IMR-90 (cell line): ENCODE measurements at regions not wholly inside any gene's neighbourhood (a gene's known extent, or its start where the extent isn't known, plus 50 kb on each side); places are given as distances from the start of the nearest gene placed in this dataset.

Experiments
- ATAC-seq: fragments of 200-7000 bp; cut with Tn5 transposase; 2 replicates; pipeline ENCODE4 v1.9.1; 2020; ENCODE audit warnings: low read depth, mild to moderate bottlenecking, moderate library complexity
- BruUV-seq: library from RNA; stranded (reverse); fragments of 400-500 nt; replicated peaks from 2 replicates; lab custom pipeline; 2021; lab: Mats Ljungman, UMichigan
- CTCF ChIA-PET: fragments of 300-600 bp; formaldehyde crosslinking; extraction: SDS; loops from one replicate; lab custom pipeline; 2021; ENCODE audit warnings: antibody characterized with exemption; lab: Yijun Ruan, JAX
- POLR2A ChIA-PET: fragments of 300-600 bp; sonication (Branson Sonifier 250); formaldehyde crosslinking; loops from one replicate; lab custom pipeline; 2022; ENCODE audit warnings: antibody characterized with exemption; ENCODE audit not compliant: unreplicated experiment; lab: Charles Lee
- DNase-seq: peaks from one replicate; pipeline ENCODE4 v3.0.0; 2013
- H2AFZ ChIP-seq: replicated peaks from 2 replicates; pipeline ENCODE3; 2013; ENCODE audit warnings: low read length, mild to moderate bottlenecking; ENCODE audit not compliant: poor library complexity
- H2AK5ac ChIP-seq: 2 replicates; pipeline ENCODE4 v1.6.1; 2013; ENCODE audit warnings: low read depth, low read length, inconsistent platforms
- H2AK9ac ChIP-seq: replicated peaks from 2 replicates; pipeline ENCODE3; 2013; ENCODE audit warnings: mild to moderate bottlenecking, low read depth, low read length, moderate library complexity; ENCODE audit not compliant: poor library complexity
- H2BK120ac ChIP-seq: 2 replicates; pipeline ENCODE4 v1.6.1; 2013; ENCODE audit warnings: low read depth, low read length, inconsistent platforms
- H2BK15ac ChIP-seq: 3 replicates; pipeline ENCODE4 v1.6.1; 2013; ENCODE audit warnings: low read depth, low read length, inconsistent platforms
- H2BK20ac ChIP-seq: 2 replicates; pipeline ENCODE4 v1.6.1; 2013; ENCODE audit warnings: low read depth, mild to moderate bottlenecking, inconsistent platforms, low read length, moderate library complexity
- H2BK5ac ChIP-seq: 2 replicates; pipeline ENCODE4 v1.6.1; 2013; ENCODE audit warnings: mild to moderate bottlenecking, low read depth, low read length, inconsistent platforms; ENCODE audit not compliant: poor library complexity, severe bottlenecking
- H3K14ac ChIP-seq: replicated peaks from 2 replicates; pipeline ENCODE4 v1.6.1; 2013; ENCODE audit warnings: low read depth, low read length, inconsistent platforms
- H3K18ac ChIP-seq: 2 replicates; pipeline ENCODE4 v1.6.1; 2013; ENCODE audit warnings: low read depth, low read length, control low read depth
- H3K23ac ChIP-seq: 2 replicates; pipeline ENCODE4 v1.6.1; 2013; ENCODE audit warnings: low read depth, low read length, inconsistent platforms
- H3K27ac ChIP-seq: 2 replicates; pipeline ENCODE4 v1.5.1; 2013; ENCODE audit warnings: mild to moderate bottlenecking, control low read depth, low read length; ENCODE audit not compliant: insufficient read depth
- H3K27me3 ChIP-seq: 2 replicates; pipeline ENCODE4 v1.6.1; 2013; ENCODE audit warnings: low read length; ENCODE audit not compliant: control insufficient read depth, insufficient read depth
- H3K36me3 ChIP-seq: 2 replicates; pipeline ENCODE4 v1.6.1; 2013; ENCODE audit warnings: low read length, mixed read lengths; ENCODE audit not compliant: control insufficient read depth, insufficient read depth
- H3K4ac ChIP-seq: 2 replicates; pipeline ENCODE4 v1.6.1; 2013; ENCODE audit warnings: low read depth, low read length, inconsistent platforms
- H3K4me1 ChIP-seq: 2 replicates; pipeline ENCODE4 v1.6.1; 2013; ENCODE audit warnings: low read length, mixed read lengths; ENCODE audit not compliant: control insufficient read depth, insufficient read depth
- H3K4me2 ChIP-seq: 2 replicates; pipeline ENCODE4 v1.6.1; 2013; ENCODE audit warnings: low read depth, mild to moderate bottlenecking, control low read depth, low read length, moderate library complexity
- H3K4me3 ChIP-seq: 2 replicates; pipeline ENCODE4 v1.5.1; 2013; ENCODE audit warnings: low read depth, mild to moderate bottlenecking, control low read depth, low read length, moderate library complexity; ENCODE audit not compliant: insufficient read depth
- H3K56ac ChIP-seq: 2 replicates; pipeline ENCODE4 v1.6.1; 2013; ENCODE audit warnings: low read length, inconsistent platforms; ENCODE audit not compliant: insufficient read depth; ENCODE audit errors: extremely low read depth
- H3K79me1 ChIP-seq, 2 experiments: 2 replicates each; pipeline ENCODE4 v1.6.1; 2013; ENCODE audit warnings: low read length in 2 of 2, inconsistent platforms in 1 of 2, low read depth in 1 of 2
- H3K9ac ChIP-seq: 2 replicates; pipeline ENCODE4 v1.6.1; 2013; ENCODE audit warnings: low read depth, low read length, control low read depth
- H3K9me1 ChIP-seq: 2 replicates; pipeline ENCODE4 v1.6.1; 2013; ENCODE audit warnings: low read length, inconsistent platforms; ENCODE audit not compliant: insufficient read depth
- H3K9me3 ChIP-seq: 2 replicates; pipeline ENCODE4 v1.6.1; 2013; ENCODE audit warnings: low read length; ENCODE audit not compliant: control insufficient read depth, insufficient read depth
- H4K20me1 ChIP-seq: 2 replicates; pipeline ENCODE4 v1.6.1; 2013; ENCODE audit warnings: low read length, inconsistent platforms; ENCODE audit not compliant: insufficient read depth
- H4K5ac ChIP-seq: 2 replicates; pipeline ENCODE4 v1.6.1; 2013; ENCODE audit warnings: mild to moderate bottlenecking, low read depth, low read length, control low read depth
- H4K8ac ChIP-seq, 2 experiments: 2 replicates each; pipeline ENCODE4 v1.6.1; 2013; ENCODE audit warnings: low read depth in 2 of 2, low read length in 2 of 2, control low read depth in 1 of 2, inconsistent platforms in 1 of 2
- H4K91ac ChIP-seq: 2 replicates; pipeline ENCODE4 v1.6.1; 2013; ENCODE audit warnings: low read depth, low read length, inconsistent platforms; ENCODE audit not compliant: insufficient read depth
- CEBPB ChIP-seq: IDR thresholded peaks from 2 replicates; pipeline ENCODE4 v1.6.1; 2012; ENCODE audit warnings: low read depth, low read length, improper control_type of control experiment
- CHD1 ChIP-seq: IDR thresholded peaks from 2 replicates; pipeline ENCODE4 v1.6.1; 2012; ENCODE audit warnings: low read depth, low read length, improper control_type of control experiment
- MAFK ChIP-seq: IDR thresholded peaks from 2 replicates; pipeline ENCODE4 v1.6.1; 2012; ENCODE audit warnings: low read depth, low read length, improper control_type of control experiment
- MXI1 ChIP-seq: IDR thresholded peaks from 2 replicates; pipeline ENCODE4 v1.6.1; 2012; ENCODE audit warnings: low read depth, mild to moderate bottlenecking, low read length, moderate library complexity, borderline replicate concordance
- RAD21 ChIP-seq: IDR thresholded peaks from 2 replicates; pipeline ENCODE4 v1.6.1; 2012; ENCODE audit warnings: low read length, improper control_type of control experiment
- SMC3 ChIP-seq: fragments of 150-350 bp; IDR thresholded peaks from 2 replicates; pipeline ENCODE4 v1.6.1; 2016; ENCODE audit warnings: low read depth, mild to moderate bottlenecking, antibody characterized with exemption, low read length, moderate library complexity
- WGBS, 2 experiments: methylation state at CpG; one replicate each; pipeline versions ENCODE4 v1.1.5 to v1.1.7; 2013; ENCODE audit warnings: missing lambda C conversion rate in 2 of 2; ENCODE audit not compliant: insufficient read length in 1 of 2; ENCODE audit errors: extremely low coverage in 2 of 2; 5-methylcytosine and 5-hydroxymethylcytosine counted together
- dilution Hi-C: fragments of 300-500 bp; cut with HindIII; formaldehyde crosslinking; loops from one replicate; pipeline ENCODE4 v1.14.3; 2018; ENCODE audit warnings: low sequenced_read_pairs; ENCODE audit not compliant: unreplicated experiment
- in situ Hi-C: fragments of 300-500 bp; cut with MboI; formaldehyde crosslinking; loops from 3 replicates; pipeline ENCODE4 v1.14.3; 2019; ENCODE audit warnings: low sequenced_read_pairs, inconsistent platforms, mixed read lengths
- intact Hi-C: fragments of 100-400 bp; cut with micrococcal nuclease; formaldehyde crosslinking; loops from 2 replicates; pipeline ENCODE4 v1.10.0; 2022

DNA sequence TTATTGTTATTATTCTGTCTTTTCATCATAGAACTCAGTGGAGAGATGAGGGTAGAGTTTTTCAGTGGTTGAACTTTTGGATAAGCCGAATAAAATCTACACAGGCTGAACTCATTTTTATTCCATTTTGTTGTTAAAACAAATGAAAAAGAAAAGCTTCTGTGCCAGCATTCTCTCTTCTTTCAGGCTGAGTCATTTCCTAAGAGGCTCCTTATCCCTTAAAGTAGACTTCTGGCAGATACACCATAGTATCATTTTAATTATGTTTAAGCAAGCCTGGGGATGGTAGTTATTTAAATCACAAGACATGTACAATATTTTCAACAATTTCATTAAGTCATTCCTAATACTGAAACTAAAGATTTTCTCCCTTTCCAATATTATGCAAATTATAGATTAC is 1364.0 kb upstream of the NRXN1 start:
- Histone ChIP-seq H2BK120ac (no peak overlapping the region), H4K5ac (no peak overlapping the region), H3K79me1 (no peaks in the 10 kb centered on the region), H3K9ac (no peak overlapping the region), H3K56ac (no peak overlapping the region), H3K9me1 (no peaks in the 10 kb centered on the region), H3K4me1 (no peaks in the 10 kb centered on the region), H3K14ac (no peak overlapping the region), H2AK9ac (no peak overlapping the region), H4K91ac (no peak overlapping the region), H3K4me3 (no peak overlapping the region), H4K8ac (no peak overlapping the region), H3K23ac (no peak overlapping the region), H3K36me3 (no peaks in the 10 kb centered on the region), H3K9me3 (no peaks in the 10 kb centered on the region), H2BK20ac (no peak overlapping the region), H2BK5ac (peak overlapping the region; percentile 26), H2BK15ac (no peak overlapping the region), H3K27ac (no peak overlapping the region), H3K4ac (no peak overlapping the region), H3K18ac (no peak overlapping the region), H2AFZ (no peak overlapping the region), H4K20me1 (no peaks in the 10 kb centered on the region), H2AK5ac (no peak overlapping the region), H3K27me3 (no peaks in the 10 kb centered on the region), H3K4me2 (no peak overlapping the region)
- TF ChIP-seq MXI1 (no peak), CHD1 (no peak), RAD21 (no peak), CEBPB (no peak), MAFK (no peak), SMC3 (no peak)
- POLR2A ChIA-PET: no interaction called here
- intact Hi-C loops (no loop called here), dilution Hi-C loops (no loop called here), in situ Hi-C loops (no loop called here)
- CTCF ChIA-PET: no interaction called here
- no TSS peak for BruUV-seq
- peak; percentile 77 for DNase-seq
- peak; percentile 78 for ATAC-seq
- no CpG with 5 or more reads among the region's 1 CpG for WGBS, 2 experiments
